Keratinocyte (primary cell): ENCODE measurements at regions not wholly inside any gene's neighbourhood (a gene's known extent, or its start where the extent isn't known, plus 50 kb on each side); places are given as distances from the start of the nearest gene placed in this dataset.

Experiments used
- DNase-seq: peaks from one replicate; pipeline ENCODE4 v3.0.0-alpha.2; 2011; ENCODE audit warnings: low read depth, missing footprints, low spot score
- FAIRE-seq: peaks from 2 replicates; lab custom pipeline; 2011; peaks lifted over from hg19 to GRCh38; lab: Jason Lieb, UNC
- H2AFZ ChIP-seq: 2 replicates; pipeline ENCODE4 v1.6.0; 2012; ENCODE audit warnings: low read length, control low read depth, inconsistent platforms; ENCODE audit not compliant: control insufficient read depth
- H3K27ac ChIP-seq: 2 replicates; pipeline ENCODE4 v1.5.1; 2011; ENCODE audit warnings: low read length; ENCODE audit not compliant: control insufficient read depth, insufficient read depth
- H3K27me3 ChIP-seq: 3 replicates; pipeline ENCODE4 v1.6.0; 2011; ENCODE audit warnings: low read length; ENCODE audit not compliant: control insufficient read depth, insufficient read depth; ENCODE audit errors: extremely low read depth
- H3K36me3 ChIP-seq, 2 experiments: 2 replicates in 1 of 2; 3 replicates in 1 of 2; pipeline ENCODE4 v1.5.1; 2011; ENCODE audit warnings: low read length in 2 of 2, mild to moderate bottlenecking in 1 of 2; ENCODE audit not compliant: control insufficient read depth in 2 of 2, insufficient read depth in 2 of 2; ENCODE audit errors: extremely low read depth in 1 of 2
- H3K4me1 ChIP-seq: 3 replicates; pipeline ENCODE4 v1.5.1; 2011; ENCODE audit warnings: low read length; ENCODE audit not compliant: control insufficient read depth, insufficient read depth; ENCODE audit errors: extremely low read depth
- H3K4me2 ChIP-seq: 3 replicates; pipeline ENCODE4 v1.6.0; 2011; ENCODE audit warnings: low read depth, low read length; ENCODE audit not compliant: control insufficient read depth, insufficient read depth; ENCODE audit errors: extremely low read depth
- H3K4me3 ChIP-seq, 3 experiments: fragments of 200-600 bp in 1 of 3; sonication (generic) in 1 of 3; 2 replicates in 2 of 3; 3 replicates in 1 of 3; pipeline ENCODE4 v1.5.1; 2011 to 2016; ENCODE audit warnings: low read length in 3 of 3, mild to moderate bottlenecking in 3 of 3, control low read depth in 2 of 3, inconsistent platforms in 1 of 3, low read depth in 1 of 3, mixed read lengths in 1 of 3, mixed run types in 1 of 3, moderate library complexity in 1 of 3; ENCODE audit not compliant: control insufficient read depth in 2 of 3, insufficient read depth in 2 of 3; ENCODE audit errors: extremely low read depth in 1 of 3
- H3K79me2 ChIP-seq: 2 replicates; pipeline ENCODE4 v1.6.0; 2012; ENCODE audit warnings: low read length; ENCODE audit not compliant: control insufficient read depth, insufficient read depth
- H3K9ac ChIP-seq: 3 replicates; pipeline ENCODE4 v1.6.0; 2011; ENCODE audit warnings: low read length; ENCODE audit not compliant: control insufficient read depth, insufficient read depth; ENCODE audit errors: extremely low read depth
- H3K9me1 ChIP-seq: 3 replicates; pipeline ENCODE4 v1.6.0; 2011; ENCODE audit warnings: low read length; ENCODE audit not compliant: control insufficient read depth, insufficient read depth; ENCODE audit errors: extremely low read depth
- H3K9me3 ChIP-seq: 2 replicates; pipeline ENCODE4 v1.5.1; 2012; ENCODE audit warnings: low read depth, low read length; ENCODE audit not compliant: control insufficient read depth
- H4K20me1 ChIP-seq: 3 replicates; pipeline ENCODE4 v1.6.0; 2011; ENCODE audit warnings: low read length; ENCODE audit not compliant: control insufficient read depth, insufficient read depth; ENCODE audit errors: extremely low read depth
- EZH2 ChIP-seq: IDR thresholded peaks from one replicate; pipeline ENCODE4 v1.6.1; 2012; ENCODE audit warnings: inconsistent platforms, mild to moderate bottlenecking, low read length, moderate library complexity
- dilution Hi-C: fragments of 300-500 bp; cut with MboI; formaldehyde crosslinking; loops from one replicate; pipeline ENCODE4 v1.7.0; 2020; ENCODE audit warnings: low sequenced_read_pairs; ENCODE audit not compliant: extremely low pct_ligation_motif_present
- TF ChIP-seq, protein P1 (sequence below), 3 experiments: IDR thresholded peaks in 1 of 3; conservative IDR thresholded peaks in 1 of 3; optimal IDR thresholded peaks in 1 of 3; 2 replicates in 2 of 3; 3 replicates in 1 of 3; pipeline versions ENCODE3 to v1.5.1; 2011; ENCODE audit warnings: low read length in 3 of 3, mild to moderate bottlenecking in 3 of 3, moderate library complexity in 2 of 3, control low read depth in 1 of 3, inconsistent platforms in 1 of 3; ENCODE audit not compliant: insufficient read depth in 2 of 3; ENCODE audit errors: extremely low read depth in 1 of 3

GRCh38 chr9:20065796-20066700 lies 277.2 kb upstream of the SLC24A2 start:
- Histone ChIP-seq H3K4me1 (peaks cover 5% of the 10 kb centered on the region), H3K9ac (no peak overlapping the region), H3K36me3 (no peaks in the 10 kb centered on the region), H3K27ac (no peak overlapping the region), H3K4me2 (no peak overlapping the region), H2AFZ (no peak overlapping the region), H3K79me2 (no peaks in the 10 kb centered on the region), H3K9me1 (no peaks in the 10 kb centered on the region), H3K27me3 (peaks cover 2% of the 10 kb centered on the region), H4K20me1 (no peaks in the 10 kb centered on the region), H3K9me3 (no peaks in the 10 kb centered on the region), H3K4me3 (no peak overlapping the region)
- no peak for DNase-seq
- FAIRE-seq = no peak
- dilution Hi-C loops = no loop called here
- no peak for TF ChIP-seq EZH2
- TF ChIP-seq, protein P1, sequence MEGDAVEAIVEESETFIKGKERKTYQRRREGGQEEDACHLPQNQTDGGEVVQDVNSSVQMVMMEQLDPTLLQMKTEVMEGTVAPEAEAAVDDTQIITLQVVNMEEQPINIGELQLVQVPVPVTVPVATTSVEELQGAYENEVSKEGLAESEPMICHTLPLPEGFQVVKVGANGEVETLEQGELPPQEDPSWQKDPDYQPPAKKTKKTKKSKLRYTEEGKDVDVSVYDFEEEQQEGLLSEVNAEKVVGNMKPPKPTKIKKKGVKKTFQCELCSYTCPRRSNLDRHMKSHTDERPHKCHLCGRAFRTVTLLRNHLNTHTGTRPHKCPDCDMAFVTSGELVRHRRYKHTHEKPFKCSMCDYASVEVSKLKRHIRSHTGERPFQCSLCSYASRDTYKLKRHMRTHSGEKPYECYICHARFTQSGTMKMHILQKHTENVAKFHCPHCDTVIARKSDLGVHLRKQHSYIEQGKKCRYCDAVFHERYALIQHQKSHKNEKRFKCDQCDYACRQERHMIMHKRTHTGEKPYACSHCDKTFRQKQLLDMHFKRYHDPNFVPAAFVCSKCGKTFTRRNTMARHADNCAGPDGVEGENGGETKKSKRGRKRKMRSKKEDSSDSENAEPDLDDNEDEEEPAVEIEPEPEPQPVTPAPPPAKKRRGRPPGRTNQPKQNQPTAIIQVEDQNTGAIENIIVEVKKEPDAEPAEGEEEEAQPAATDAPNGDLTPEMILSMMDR (optimal IDR thresholded peaks at IDR 0.05 in 1 of 3, IDR thresholded peaks at IDR 0.05 in 1 of 3, conservative IDR thresholded peaks at IDR 0.05 in 1 of 3; ENCODE audit: extremely low read depth in 1 of 3, insufficient read depth in 2 of 3, low read length in 3 of 3) = no peak

DNA sequence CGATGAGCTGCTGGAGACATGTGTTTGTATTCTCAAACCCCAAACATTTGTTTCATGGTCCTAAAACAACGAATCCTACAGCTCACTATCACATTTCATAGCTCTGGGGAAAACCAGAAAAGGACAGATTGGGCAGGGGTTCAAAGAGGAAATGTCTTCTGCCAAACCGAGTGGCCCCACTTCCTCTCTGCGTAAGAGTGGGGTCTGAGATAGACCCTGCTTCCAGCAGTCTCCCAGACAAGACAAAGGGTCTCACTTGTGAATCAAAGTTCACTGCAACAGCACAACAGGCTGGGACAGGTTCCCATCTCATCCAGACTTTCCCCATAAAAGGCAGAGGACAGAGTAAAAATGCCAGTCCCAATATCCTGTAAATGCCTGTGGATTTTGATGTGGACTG lies 276.2 kb upstream of the SLC24A2 start:
- DNase-seq = no peak

More for the DNA sequence above, 276.2 kb upstream of the SLC24A2 start:
- Histone ChIP-seq H3K27ac (no peak overlapping the region), H2AFZ (peak overlapping the region; percentile 40), H4K20me1 (no peaks in the 10 kb centered on the region), H3K27me3 (no peaks in the 10 kb centered on the region), H3K79me2 (no peaks in the 10 kb centered on the region), H3K4me3 (no peak overlapping the region), H3K9me3 (no peaks in the 10 kb centered on the region), H3K36me3 (no peaks in the 10 kb centered on the region), H3K9ac (no peak overlapping the region), H3K4me1 (peaks cover 5% of the 10 kb centered on the region), H3K9me1 (no peaks in the 10 kb centered on the region), H3K4me2 (no peak overlapping the region)
- FAIRE-seq = no peak
- dilution Hi-C loops = no loop called here
- no peak for TF ChIP-seq EZH2
- TF ChIP-seq, protein P1 (optimal IDR thresholded peaks at IDR 0.05 in 1 of 3, IDR thresholded peaks at IDR 0.05 in 1 of 3, conservative IDR thresholded peaks at IDR 0.05 in 1 of 3; ENCODE audit: extremely low read depth in 1 of 3, insufficient read depth in 2 of 3, low read length in 3 of 3) = no peak
